ENCODE measurements at regions not wholly inside any gene's neighbourhood (a gene's known extent, or its start where the extent isn't known, plus 50 kb on each side); places are given as distances from the start of the nearest gene placed in this dataset.

- H3K4me3 ChIP-seq (ENCODE audit: low read depth, low read length), result no peak overlapping the region
- H3K36me3 ChIP-seq (ENCODE audit: control insufficient read depth, insufficient read depth, low read length), result no peaks in the 10 kb centered on the region
- FAIRE-seq, result no peak
- TF ChIP-seq CTCF (IDR thresholded peaks at IDR 0.05; ENCODE audit: insufficient read depth, low read length, severe bottlenecking), result no peak
- no peaks in the 10 kb centered on the region for H3K27me3 ChIP-seq (ENCODE audit: control insufficient read depth, insufficient read depth, low read length)
- DNase-seq (ENCODE audit: low read depth), result no peak
Observed at GRCh38 chr2:183456177-183456576, 331.9 kb downstream of the NUP35 start.

- DNase-seq (ENCODE audit: low read depth) (no peak), FAIRE-seq (no peak)
- TF ChIP-seq CTCF (IDR thresholded peaks at IDR 0.05; ENCODE audit: insufficient read depth, low read length, severe bottlenecking), result no peak
- Histone ChIP-seq H3K4me3 (ENCODE audit: low read depth, low read length) (no peak overlapping the region), H3K36me3 (ENCODE audit: control insufficient read depth, insufficient read depth, low read length) (no peaks in the 10 kb centered on the region), H3K27me3 (ENCODE audit: control insufficient read depth, insufficient read depth, low read length) (no peaks in the 10 kb centered on the region)
Observed at GRCh38 chr2:183458460-183458859, 334.2 kb downstream of the NUP35 start.

- Histone ChIP-seq H3K36me3 (ENCODE audit: control insufficient read depth, insufficient read depth, low read length) (no peaks in the 10 kb centered on the region), H3K27me3 (ENCODE audit: control insufficient read depth, insufficient read depth, low read length) (no peaks in the 10 kb centered on the region), H3K4me3 (ENCODE audit: low read depth, low read length) (no peak overlapping the region)
- no peak for FAIRE-seq
- DNase-seq (ENCODE audit: low read depth), result no peak
- TF ChIP-seq CTCF (IDR thresholded peaks at IDR 0.05; ENCODE audit: insufficient read depth, low read length, severe bottlenecking), result no peak
Observed at GRCh38 chr2:183459466-183459865, 335.2 kb downstream of the NUP35 start.

DNA sequence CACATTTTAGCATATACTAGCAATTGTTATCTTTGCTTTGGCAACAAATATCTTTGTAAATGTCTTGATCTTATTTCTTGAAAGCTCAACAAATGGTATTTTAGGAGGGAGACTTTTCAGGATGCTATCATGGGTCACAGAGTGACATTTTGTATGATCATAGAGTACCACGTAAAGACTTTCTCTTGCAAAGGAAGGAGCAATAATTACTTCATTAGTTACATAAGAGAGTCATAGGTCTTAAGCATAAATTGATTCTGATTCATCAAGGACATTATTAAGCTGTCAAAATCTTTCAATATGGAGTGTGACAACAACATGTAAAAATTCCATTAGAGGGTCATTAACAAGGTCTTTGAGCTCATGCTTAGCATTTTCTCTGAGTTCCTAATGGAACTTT lies 339.6 kb downstream of the NUP35 start:
- FAIRE-seq, result no peak
- no peak for DNase-seq (ENCODE audit: low read depth)
- Histone ChIP-seq H3K4me3 (ENCODE audit: low read depth, low read length) (no peak overlapping the region), H3K36me3 (ENCODE audit: control insufficient read depth, insufficient read depth, low read length) (no peaks in the 10 kb centered on the region), H3K27me3 (ENCODE audit: control insufficient read depth, insufficient read depth, low read length) (no peaks in the 10 kb centered on the region)
- TF ChIP-seq CTCF (IDR thresholded peaks at IDR 0.05; ENCODE audit: insufficient read depth, low read length, severe bottlenecking), result no peak

GRCh38 chr2:183465048-183465447 lies 340.8 kb downstream of the NUP35 start:
- FAIRE-seq (no peak), DNase-seq (ENCODE audit: low read depth) (no peak)
- Histone ChIP-seq H3K4me3 (ENCODE audit: low read depth, low read length) (no peak overlapping the region), H3K36me3 (ENCODE audit: control insufficient read depth, insufficient read depth, low read length) (no peaks in the 10 kb centered on the region), H3K27me3 (ENCODE audit: control insufficient read depth, insufficient read depth, low read length) (no peaks in the 10 kb centered on the region)
- no peak for TF ChIP-seq CTCF (IDR thresholded peaks at IDR 0.05; ENCODE audit: insufficient read depth, low read length, severe bottlenecking)

GRCh38 chr2:183474912-183475695 lies 350.9 kb downstream of the NUP35 start:
- H3K27me3 ChIP-seq (ENCODE audit: control insufficient read depth, insufficient read depth, low read length), result no peaks in the 10 kb centered on the region
- FAIRE-seq, result no peak
- no peak for DNase-seq (ENCODE audit: low read depth)
- H3K4me3 ChIP-seq (ENCODE audit: low read depth, low read length), result no peak overlapping the region
- no peak for TF ChIP-seq CTCF (IDR thresholded peaks at IDR 0.05; ENCODE audit: insufficient read depth, low read length, severe bottlenecking)
- H3K36me3 ChIP-seq (ENCODE audit: control insufficient read depth, insufficient read depth, low read length), result no peaks in the 10 kb centered on the region

All from bronchial epithelial cell (primary cell).